IMR-90 (cell line): ENCODE measurements at regions not wholly inside any gene's neighbourhood (a gene's known extent, or its start where the extent isn't known, plus 50 kb on each side); places are given as distances from the start of the nearest gene placed in this dataset.

Source experiments
- ATAC-seq: fragments of 200-7000 bp; cut with Tn5 transposase; 2 replicates; pipeline ENCODE4 v1.9.1; 2020; ENCODE audit warnings: low read depth, mild to moderate bottlenecking, moderate library complexity
- BruUV-seq: library from RNA; stranded (reverse); fragments of 400-500 nt; replicated peaks from 2 replicates; lab custom pipeline; 2021; lab: Mats Ljungman, UMichigan
- CTCF ChIA-PET: fragments of 300-600 bp; formaldehyde crosslinking; extraction: SDS; loops from one replicate; lab custom pipeline; 2021; ENCODE audit warnings: antibody characterized with exemption; lab: Yijun Ruan, JAX
- POLR2A ChIA-PET: fragments of 300-600 bp; sonication (Branson Sonifier 250); formaldehyde crosslinking; loops from one replicate; lab custom pipeline; 2022; ENCODE audit warnings: antibody characterized with exemption; ENCODE audit not compliant: unreplicated experiment; lab: Charles Lee
- DNase-seq: peaks from one replicate; pipeline ENCODE4 v3.0.0; 2013
- H2AFZ ChIP-seq: replicated peaks from 2 replicates; pipeline ENCODE3; 2013; ENCODE audit warnings: low read length, mild to moderate bottlenecking; ENCODE audit not compliant: poor library complexity
- H2AK5ac ChIP-seq: 2 replicates; pipeline ENCODE4 v1.6.1; 2013; ENCODE audit warnings: low read depth, low read length, inconsistent platforms
- H2AK9ac ChIP-seq: replicated peaks from 2 replicates; pipeline ENCODE3; 2013; ENCODE audit warnings: mild to moderate bottlenecking, low read depth, low read length, moderate library complexity; ENCODE audit not compliant: poor library complexity
- H2BK120ac ChIP-seq: 2 replicates; pipeline ENCODE4 v1.6.1; 2013; ENCODE audit warnings: low read depth, low read length, inconsistent platforms
- H2BK15ac ChIP-seq: 3 replicates; pipeline ENCODE4 v1.6.1; 2013; ENCODE audit warnings: low read depth, low read length, inconsistent platforms
- H2BK20ac ChIP-seq: 2 replicates; pipeline ENCODE4 v1.6.1; 2013; ENCODE audit warnings: low read depth, mild to moderate bottlenecking, inconsistent platforms, low read length, moderate library complexity
- H2BK5ac ChIP-seq: 2 replicates; pipeline ENCODE4 v1.6.1; 2013; ENCODE audit warnings: mild to moderate bottlenecking, low read depth, low read length, inconsistent platforms; ENCODE audit not compliant: poor library complexity, severe bottlenecking
- H3K14ac ChIP-seq: replicated peaks from 2 replicates; pipeline ENCODE4 v1.6.1; 2013; ENCODE audit warnings: low read depth, low read length, inconsistent platforms
- H3K18ac ChIP-seq: 2 replicates; pipeline ENCODE4 v1.6.1; 2013; ENCODE audit warnings: low read depth, low read length, control low read depth
- H3K23ac ChIP-seq: 2 replicates; pipeline ENCODE4 v1.6.1; 2013; ENCODE audit warnings: low read depth, low read length, inconsistent platforms
- H3K27ac ChIP-seq: 2 replicates; pipeline ENCODE4 v1.5.1; 2013; ENCODE audit warnings: mild to moderate bottlenecking, control low read depth, low read length; ENCODE audit not compliant: insufficient read depth
- H3K27me3 ChIP-seq: 2 replicates; pipeline ENCODE4 v1.6.1; 2013; ENCODE audit warnings: low read length; ENCODE audit not compliant: control insufficient read depth, insufficient read depth
- H3K36me3 ChIP-seq: 2 replicates; pipeline ENCODE4 v1.6.1; 2013; ENCODE audit warnings: low read length, mixed read lengths; ENCODE audit not compliant: control insufficient read depth, insufficient read depth
- H3K4ac ChIP-seq: 2 replicates; pipeline ENCODE4 v1.6.1; 2013; ENCODE audit warnings: low read depth, low read length, inconsistent platforms
- H3K4me1 ChIP-seq: 2 replicates; pipeline ENCODE4 v1.6.1; 2013; ENCODE audit warnings: low read length, mixed read lengths; ENCODE audit not compliant: control insufficient read depth, insufficient read depth
- H3K4me2 ChIP-seq: 2 replicates; pipeline ENCODE4 v1.6.1; 2013; ENCODE audit warnings: low read depth, mild to moderate bottlenecking, control low read depth, low read length, moderate library complexity
- H3K4me3 ChIP-seq: 2 replicates; pipeline ENCODE4 v1.5.1; 2013; ENCODE audit warnings: low read depth, mild to moderate bottlenecking, control low read depth, low read length, moderate library complexity; ENCODE audit not compliant: insufficient read depth
- H3K56ac ChIP-seq: 2 replicates; pipeline ENCODE4 v1.6.1; 2013; ENCODE audit warnings: low read length, inconsistent platforms; ENCODE audit not compliant: insufficient read depth; ENCODE audit errors: extremely low read depth
- H3K79me1 ChIP-seq, 2 experiments: 2 replicates each; pipeline ENCODE4 v1.6.1; 2013; ENCODE audit warnings: low read length in 2 of 2, inconsistent platforms in 1 of 2, low read depth in 1 of 2
- H3K9ac ChIP-seq: 2 replicates; pipeline ENCODE4 v1.6.1; 2013; ENCODE audit warnings: low read depth, low read length, control low read depth
- H3K9me1 ChIP-seq: 2 replicates; pipeline ENCODE4 v1.6.1; 2013; ENCODE audit warnings: low read length, inconsistent platforms; ENCODE audit not compliant: insufficient read depth
- H3K9me3 ChIP-seq: 2 replicates; pipeline ENCODE4 v1.6.1; 2013; ENCODE audit warnings: low read length; ENCODE audit not compliant: control insufficient read depth, insufficient read depth
- H4K20me1 ChIP-seq: 2 replicates; pipeline ENCODE4 v1.6.1; 2013; ENCODE audit warnings: low read length, inconsistent platforms; ENCODE audit not compliant: insufficient read depth
- H4K5ac ChIP-seq: 2 replicates; pipeline ENCODE4 v1.6.1; 2013; ENCODE audit warnings: mild to moderate bottlenecking, low read depth, low read length, control low read depth
- H4K8ac ChIP-seq, 2 experiments: 2 replicates each; pipeline ENCODE4 v1.6.1; 2013; ENCODE audit warnings: low read depth in 2 of 2, low read length in 2 of 2, control low read depth in 1 of 2, inconsistent platforms in 1 of 2
- H4K91ac ChIP-seq: 2 replicates; pipeline ENCODE4 v1.6.1; 2013; ENCODE audit warnings: low read depth, low read length, inconsistent platforms; ENCODE audit not compliant: insufficient read depth
- BHLHE40 ChIP-seq: fragments of 150-350 bp; IDR thresholded peaks from 2 replicates; pipeline ENCODE4 v1.6.1; 2016; ENCODE audit warnings: mild to moderate bottlenecking, low read depth, low read length
- CEBPB ChIP-seq: IDR thresholded peaks from 2 replicates; pipeline ENCODE4 v1.6.1; 2012; ENCODE audit warnings: low read depth, low read length, improper control_type of control experiment
- CHD1 ChIP-seq: IDR thresholded peaks from 2 replicates; pipeline ENCODE4 v1.6.1; 2012; ENCODE audit warnings: low read depth, low read length, improper control_type of control experiment
- ELK1 ChIP-seq: fragments of 150-350 bp; IDR thresholded peaks from 2 replicates; pipeline ENCODE4 v1.6.1; 2016; ENCODE audit warnings: low read depth, mild to moderate bottlenecking, low read length, moderate library complexity, borderline replicate concordance
- FOS ChIP-seq: fragments of 150-350 bp; IDR thresholded peaks from 2 replicates; pipeline ENCODE4 v1.6.1; 2016; ENCODE audit warnings: low read depth, low read length
- MAFK ChIP-seq: IDR thresholded peaks from 2 replicates; pipeline ENCODE4 v1.6.1; 2012; ENCODE audit warnings: low read depth, low read length, improper control_type of control experiment
- MAZ ChIP-seq: IDR thresholded peaks from 2 replicates; pipeline ENCODE4 v1.6.1; 2012; ENCODE audit warnings: low read depth, mild to moderate bottlenecking, low read length, improper control_type of control experiment, moderate library complexity, borderline replicate concordance
- MXI1 ChIP-seq: IDR thresholded peaks from 2 replicates; pipeline ENCODE4 v1.6.1; 2012; ENCODE audit warnings: low read depth, mild to moderate bottlenecking, low read length, moderate library complexity, borderline replicate concordance
- NFE2L2 ChIP-seq: fragments of 150-350 bp; IDR thresholded peaks from 2 replicates; pipeline ENCODE4 v1.6.1; 2016; ENCODE audit warnings: low read depth, mild to moderate bottlenecking, low read length
- POLR2A ChIP-seq: IDR thresholded peaks from 2 replicates; pipeline ENCODE4 v1.6.1; 2012; ENCODE audit warnings: mild to moderate bottlenecking, low read depth, low read length
- RAD21 ChIP-seq: IDR thresholded peaks from 2 replicates; pipeline ENCODE4 v1.6.1; 2012; ENCODE audit warnings: low read length, improper control_type of control experiment
- RCOR1 ChIP-seq: IDR thresholded peaks from 2 replicates; pipeline ENCODE4 v1.6.1; 2012; ENCODE audit warnings: mild to moderate bottlenecking, low read length, improper control_type of control experiment; ENCODE audit not compliant: insufficient replicate concordance
- RFX5 ChIP-seq: IDR thresholded peaks from 2 replicates; pipeline ENCODE4 v1.8.0; 2012; ENCODE audit warnings: low read depth, mild to moderate bottlenecking, low read length, moderate library complexity
- SMC3 ChIP-seq: fragments of 150-350 bp; IDR thresholded peaks from 2 replicates; pipeline ENCODE4 v1.6.1; 2016; ENCODE audit warnings: low read depth, mild to moderate bottlenecking, antibody characterized with exemption, low read length, moderate library complexity
- USF2 ChIP-seq: fragments of 150-350 bp; IDR thresholded peaks from 2 replicates; pipeline ENCODE4 v1.6.1; 2017; ENCODE audit warnings: mild to moderate bottlenecking, antibody characterized with exemption, low read length, low read depth
- WGBS, 2 experiments: methylation state at CpG; one replicate each; pipeline versions ENCODE4 v1.1.5 to v1.1.7; 2013; ENCODE audit warnings: missing lambda C conversion rate in 2 of 2; ENCODE audit not compliant: insufficient read length in 1 of 2; ENCODE audit errors: extremely low coverage in 2 of 2; 5-methylcytosine and 5-hydroxymethylcytosine counted together
- dilution Hi-C: fragments of 300-500 bp; cut with HindIII; formaldehyde crosslinking; loops from one replicate; pipeline ENCODE4 v1.14.3; 2018; ENCODE audit warnings: low sequenced_read_pairs; ENCODE audit not compliant: unreplicated experiment
- in situ Hi-C: fragments of 300-500 bp; cut with MboI; formaldehyde crosslinking; loops from 3 replicates; pipeline ENCODE4 v1.14.3; 2019; ENCODE audit warnings: low sequenced_read_pairs, inconsistent platforms, mixed read lengths
- intact Hi-C: fragments of 100-400 bp; cut with micrococcal nuclease; formaldehyde crosslinking; loops from 2 replicates; pipeline ENCODE4 v1.10.0; 2022
- TF ChIP-seq, protein P1 (sequence below): conservative IDR thresholded peaks from 2 replicates; pipeline ENCODE4 v1.5.1; 2012; ENCODE audit warnings: mild to moderate bottlenecking, low read depth, low read length, improper control_type of control experiment

DNA sequence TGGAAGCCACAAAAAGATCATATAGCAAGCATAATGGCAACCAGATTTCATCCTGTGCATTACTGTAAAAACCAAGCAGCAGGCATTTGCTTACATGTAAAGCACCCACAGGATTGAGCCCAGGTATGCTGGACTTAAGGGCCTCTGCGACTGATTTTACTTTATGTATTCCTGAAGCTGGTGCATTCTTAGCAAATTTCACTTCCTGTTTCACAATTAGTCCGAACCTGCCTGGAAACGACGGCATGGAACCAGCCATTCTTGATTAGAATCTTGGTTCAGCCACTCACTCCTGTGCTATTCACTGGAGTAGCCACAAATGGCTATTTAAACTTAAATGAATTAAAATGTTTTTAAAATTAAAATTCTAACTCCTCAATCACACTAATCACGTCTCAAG, 239.2 kb downstream of the NUAK1 start:
- ChIA-PET CTCF (no interaction called here), POLR2A (no interaction called here)
- Histone ChIP-seq H2BK5ac (no peak overlapping the region), H2AFZ (no peak overlapping the region), H3K4me3 (no peak overlapping the region), H3K27ac (no peak overlapping the region), H2BK120ac (no peak overlapping the region), H2AK5ac (no peak overlapping the region), H3K4ac (no peak overlapping the region), H4K91ac (no peak overlapping the region), H3K4me2 (no peak overlapping the region), H3K36me3 (no peaks in the 10 kb centered on the region), H3K79me1 (no peaks in the 10 kb centered on the region), H3K14ac (no peak overlapping the region), H4K20me1 (no peaks in the 10 kb centered on the region), H2BK20ac (no peak overlapping the region), H3K18ac (no peak overlapping the region), H3K9me3 (no peaks in the 10 kb centered on the region), H2AK9ac (no peak overlapping the region), H3K56ac (no peak overlapping the region), H2BK15ac (no peak overlapping the region), H3K23ac (no peak overlapping the region), H3K27me3 (no peaks in the 10 kb centered on the region; the same call in 1 of the 2 replicates), H3K9ac (no peak overlapping the region), H3K4me1 (no peaks in the 10 kb centered on the region), H4K8ac (no peak overlapping the region), H4K5ac (no peak overlapping the region), H3K9me1 (no peaks in the 10 kb centered on the region)
- TF ChIP-seq BHLHE40 (no peak), RAD21 (no peak), RFX5 (no peak), NFE2L2 (no peak), MXI1 (no peak), POLR2A (no peak), USF2 (no peak), CEBPB (no peak), MAFK (no peak), CHD1 (no peak), FOS (no peak), ELK1 (no peak), SMC3 (no peak), MAZ (no peak), RCOR1 (no peak)
- TF ChIP-seq, protein P1, sequence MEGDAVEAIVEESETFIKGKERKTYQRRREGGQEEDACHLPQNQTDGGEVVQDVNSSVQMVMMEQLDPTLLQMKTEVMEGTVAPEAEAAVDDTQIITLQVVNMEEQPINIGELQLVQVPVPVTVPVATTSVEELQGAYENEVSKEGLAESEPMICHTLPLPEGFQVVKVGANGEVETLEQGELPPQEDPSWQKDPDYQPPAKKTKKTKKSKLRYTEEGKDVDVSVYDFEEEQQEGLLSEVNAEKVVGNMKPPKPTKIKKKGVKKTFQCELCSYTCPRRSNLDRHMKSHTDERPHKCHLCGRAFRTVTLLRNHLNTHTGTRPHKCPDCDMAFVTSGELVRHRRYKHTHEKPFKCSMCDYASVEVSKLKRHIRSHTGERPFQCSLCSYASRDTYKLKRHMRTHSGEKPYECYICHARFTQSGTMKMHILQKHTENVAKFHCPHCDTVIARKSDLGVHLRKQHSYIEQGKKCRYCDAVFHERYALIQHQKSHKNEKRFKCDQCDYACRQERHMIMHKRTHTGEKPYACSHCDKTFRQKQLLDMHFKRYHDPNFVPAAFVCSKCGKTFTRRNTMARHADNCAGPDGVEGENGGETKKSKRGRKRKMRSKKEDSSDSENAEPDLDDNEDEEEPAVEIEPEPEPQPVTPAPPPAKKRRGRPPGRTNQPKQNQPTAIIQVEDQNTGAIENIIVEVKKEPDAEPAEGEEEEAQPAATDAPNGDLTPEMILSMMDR = no peak
- ATAC-seq (no peak), DNase-seq (no peak)
- dilution Hi-C loops (no loop called here), intact Hi-C loops (no loop called here), in situ Hi-C loops (no loop called here)
- no CpG with 5 or more reads among the region's 5 CpGs for WGBS, 2 experiments
- no TSS peak for BruUV-seq
